SU-DHL-6 (cell line): ENCODE measurements at regions not wholly inside any gene's neighbourhood (a gene's known extent, or its start where the extent isn't known, plus 50 kb on each side); places are given as distances from the start of the nearest gene placed in this dataset.
"Not testable (repeated sequence)": the region's sequence is repeated elsewhere in the genome, so short reads cannot be mapped to it uniquely, and the experiment has no call there.

Experiments
- CTCF ChIP-seq: fragments of 200-600 bp; sonication (generic); IDR thresholded peaks from one replicate; pipeline ENCODE4 v1.5.1; 2017; ENCODE audit warnings: antibody characterized with exemption, mild to moderate bottlenecking, low read length, moderate library complexity; ENCODE audit not compliant: insufficient read depth, poor library complexity, severe bottlenecking
- EZH2phosphoT487 ChIP-seq: fragments of 200-600 bp; sonication (generic), shearing (Covaris generic); conservative IDR thresholded peaks from 2 replicates; pipeline ENCODE4 v1.6.1; 2018; ENCODE audit warnings: mild to moderate bottlenecking, antibody characterized with exemption, low read length, moderate library complexity, mixed read lengths

DNA sequence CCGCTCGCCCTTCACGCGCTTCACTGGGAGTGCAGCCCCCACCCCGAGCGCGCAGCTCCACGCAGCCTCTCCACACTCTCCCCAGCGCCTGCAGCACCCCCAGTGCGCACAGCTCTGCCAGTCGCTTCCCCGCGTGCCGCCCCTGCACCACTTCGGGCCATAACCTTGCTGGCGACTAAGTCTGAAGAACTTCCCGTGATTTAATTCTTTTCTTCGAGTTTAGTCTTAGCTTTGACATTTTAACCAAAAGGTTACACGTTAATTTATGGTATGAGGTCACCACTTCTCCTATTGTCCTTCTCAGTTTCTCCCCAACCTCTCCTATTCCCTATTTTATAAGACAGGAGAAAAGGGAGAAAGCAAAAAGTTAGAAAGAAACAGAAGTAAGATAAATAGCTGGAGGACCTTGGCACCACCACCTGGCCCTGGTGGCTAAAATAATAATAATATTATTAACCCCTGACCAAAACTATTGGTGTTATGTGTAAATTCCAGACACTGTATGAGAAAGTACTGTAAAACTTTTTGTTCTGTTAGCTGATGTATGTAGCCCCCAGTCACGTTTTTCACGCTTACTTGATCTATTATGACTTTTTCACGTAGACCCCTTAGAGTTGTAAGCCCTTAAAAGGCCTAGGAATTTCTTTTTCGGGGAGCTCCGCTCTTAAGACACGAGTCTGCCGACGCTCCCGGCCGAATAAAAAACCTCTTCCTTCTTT, 129.2 kb downstream of the KBTBD2 start:
- not testable (repeated sequence) for TF ChIP-seq CTCF, EZH2phosphoT487
